GM12878 (cell line): ENCODE measurements at regions not wholly inside any gene's neighbourhood (a gene's known extent, or its start where the extent isn't known, plus 50 kb on each side); places are given as distances from the start of the nearest gene placed in this dataset.

Experiments
- ATAC-seq: fragments of 200-7000 bp; cut with Tn5 transposase; 3 replicates; pipeline ENCODE4 v1.9.1; 2020; ENCODE audit warnings: mild to moderate bottlenecking, moderate library complexity
- BruUV-seq: library from RNA; stranded (reverse); fragments of 400-500 nt; replicated peaks from 2 replicates; lab custom pipeline; 2021; lab: Mats Ljungman, UMichigan
- CTCF ChIA-PET: fragments of 300-600 bp; sonication (Branson Sonifier 250); formaldehyde crosslinking; extraction: SDS; loops from one replicate; lab custom pipeline; 2021; ENCODE audit warnings: inconsistent platforms; lab: Yijun Ruan, JAX
- POLR2A ChIA-PET: fragments of 350-600 bp; formaldehyde crosslinking; extraction: SDS; loops from one replicate; lab custom pipeline; 2021; ENCODE audit warnings: inconsistent platforms; lab: Charles Lee
- RAD21 ChIA-PET: fragments of 300-600 bp; sonication (Branson Sonifier 250); formaldehyde crosslinking; loops from one replicate; lab custom pipeline; 2023; ENCODE audit warnings: antibody characterized with exemption; ENCODE audit not compliant: unreplicated experiment; lab: Charles Lee
- SMC1A ChIA-PET: fragments of 300-600 bp; sonication (Branson Sonifier 250); formaldehyde crosslinking; loops from one replicate; lab custom pipeline; 2023; ENCODE audit not compliant: unreplicated experiment, uncharacterized antibody; lab: Charles Lee
- DNase-seq: peaks from one replicate; pipeline ENCODE4 v3.0.0-alpha.2; 2011; ENCODE audit warnings: low read depth, low spot score
- FAIRE-seq: peaks from 3 replicates; lab custom pipeline; 2011; peaks lifted over from hg19 to GRCh38; lab: Jason Lieb, UNC
- H2AFZ ChIP-seq: 2 replicates; pipeline ENCODE4 v1.6.0; 2011; ENCODE audit warnings: low read depth, low read length, control low read depth; ENCODE audit not compliant: control insufficient read depth
- H3K27ac ChIP-seq: 2 replicates; pipeline ENCODE4 v1.5.1; 2011; ENCODE audit warnings: control low read depth; ENCODE audit not compliant: control insufficient read depth, insufficient read depth
- H3K27me3 ChIP-seq, 2 experiments: replicated peaks in 1 of 2; 2 replicates each; pipeline versions ENCODE4 v1.6.0 to v1.6.1; 2011; ENCODE audit warnings: low read length in 1 of 2; ENCODE audit not compliant: control insufficient read depth in 2 of 2, insufficient read depth in 2 of 2
- H3K36me3 ChIP-seq, 2 experiments: 2 replicates each; pipeline ENCODE4 v1.5.1; 2011; ENCODE audit warnings: low read length in 1 of 2; ENCODE audit not compliant: control insufficient read depth in 2 of 2, insufficient read depth in 2 of 2
- H3K4me1 ChIP-seq: 2 replicates; pipeline ENCODE4 v1.6.1; 2011; ENCODE audit warnings: mild to moderate bottlenecking, low read length, moderate library complexity, mixed read lengths; ENCODE audit not compliant: control insufficient read depth, insufficient read depth
- H3K4me2 ChIP-seq: 2 replicates; pipeline ENCODE4 v1.6.0; 2011; ENCODE audit warnings: control low read depth; ENCODE audit not compliant: control insufficient read depth, insufficient read depth
- H3K4me3 ChIP-seq: fragments of 200-600 bp; sonication (generic); 2 replicates; pipeline ENCODE4 v1.5.1; 2016
- H3K79me2 ChIP-seq: 2 replicates; pipeline ENCODE4 v1.6.0; 2011; ENCODE audit warnings: low read length; ENCODE audit not compliant: control insufficient read depth, insufficient read depth
- H3K9ac ChIP-seq: 2 replicates; pipeline ENCODE4 v1.8.0; 2011; ENCODE audit warnings: low read length, control low read depth, mixed read lengths; ENCODE audit not compliant: control insufficient read depth, insufficient read depth
- H3K9me3 ChIP-seq: replicated peaks from 3 replicates; pipeline ENCODE4 v1.5.1; 2011; ENCODE audit warnings: mild to moderate bottlenecking, low read length; ENCODE audit not compliant: control insufficient read depth, insufficient read depth
- H4K20me1 ChIP-seq: 2 replicates; pipeline ENCODE4 v1.6.0; 2011; ENCODE audit not compliant: control insufficient read depth, insufficient read depth
- BMI1 ChIP-seq: fragments of 450-650 bp; IDR thresholded peaks from 2 replicates; pipeline ENCODE4 v1.6.1; 2016; ENCODE audit warnings: mild to moderate bottlenecking, moderate library complexity, borderline replicate concordance
- FOXM1 ChIP-seq: IDR thresholded peaks from 2 replicates; pipeline ENCODE4 v1.6.1; 2012; ENCODE audit warnings: low read depth, mild to moderate bottlenecking, inconsistent platforms, low read length, moderate library complexity
- HDAC6 ChIP-seq: fragments of 200-600 bp; sonication (generic); IDR thresholded peaks from one replicate; pipeline ENCODE4 v1.8.0; 2017; ENCODE audit warnings: antibody characterized with exemption; ENCODE audit not compliant: unreplicated experiment
- IKZF1 ChIP-seq: fragments of 450-650 bp; conservative IDR thresholded peaks from 2 replicates; pipeline ENCODE4 v1.6.1; 2017; ENCODE audit warnings: antibody characterized with exemption, mild to moderate bottlenecking
- IKZF2 ChIP-seq, 2 experiments: fragments of 450-650 bp; IDR thresholded peaks; 2 replicates each; pipeline ENCODE4 v1.6.1; 2017; ENCODE audit warnings: mild to moderate bottlenecking in 2 of 2, moderate library complexity in 2 of 2
- PKNOX1 ChIP-seq: fragments of 450-650 bp; IDR thresholded peaks from 2 replicates; pipeline ENCODE4 v1.6.1; 2016; ENCODE audit warnings: mild to moderate bottlenecking
- PML ChIP-seq: IDR thresholded peaks from 2 replicates; pipeline ENCODE4 v1.6.1; 2012; ENCODE audit warnings: low read length, inconsistent platforms
- POLR2A ChIP-seq: IDR thresholded peaks from 2 replicates; pipeline ENCODE4 v1.6.1; 2011; ENCODE audit warnings: low read depth, mild to moderate bottlenecking, low read length
- RAD21 ChIP-seq: IDR thresholded peaks from 2 replicates; pipeline ENCODE4 v1.6.1; 2011; ENCODE audit warnings: mild to moderate bottlenecking, low read depth, low read length, moderate library complexity; ENCODE audit not compliant: insufficient read depth
- RELB ChIP-seq: fragments of 450-650 bp; IDR thresholded peaks from 2 replicates; pipeline ENCODE4 v1.6.1; 2017; ENCODE audit warnings: low read depth, mild to moderate bottlenecking, moderate library complexity
- SRF ChIP-seq, 2 experiments: IDR thresholded peaks; 2 replicates each; pipeline ENCODE4 v1.6.1; 2011; ENCODE audit warnings: low read depth in 2 of 2, low read length in 2 of 2, mild to moderate bottlenecking in 1 of 2, moderate library complexity in 1 of 2
- TCF12 ChIP-seq: IDR thresholded peaks from 2 replicates; pipeline ENCODE4 v1.6.1; 2011; ENCODE audit warnings: low read depth, mild to moderate bottlenecking, low read length
- ZNF24 ChIP-seq: fragments of 450-650 bp; IDR thresholded peaks from 2 replicates; pipeline ENCODE4 v1.6.1; 2017; ENCODE audit warnings: antibody characterized with exemption, mild to moderate bottlenecking
- WGBS: methylation state at CpG from one replicate; pipeline ENCODE4 v1.1.6; 2016; ENCODE audit warnings: low lambda C conversion rate; ENCODE audit not compliant: insufficient replicate concordance, insufficient coverage; ENCODE audit errors: missing lambda C conversion rate; 5-methylcytosine and 5-hydroxymethylcytosine counted together
- in situ Hi-C: fragments of 300-500 bp; cut with MboI; formaldehyde crosslinking; loops from 9 replicates; pipeline ENCODE4 v1.14.3; 2018; ENCODE audit warnings: mixed read lengths
- intact Hi-C: fragments of 100-400 bp; cut with micrococcal nuclease; formaldehyde crosslinking; loops from one replicate; pipeline ENCODE4 v1.14.2; 2022; ENCODE audit not compliant: unreplicated experiment

- H3K27me3 ChIP-seq = no peaks in the 10 kb centered on the region
- H3K9me3 ChIP-seq = no peaks in the 10 kb centered on the region
- RAD21 ChIA-PET = interaction anchor here (0.5 to 2.0 kb wide), 2 partner anchors 185 to 288 kb away, joined by 3 to 9 read pairs; no protein-coding TSS in a partner anchor
- WGBS = 33% methylated on average over 2 of the region's 2 CpGs
- no peaks in the 10 kb centered on the region for H3K36me3 ChIP-seq
- H3K4me3 ChIP-seq = no peak overlapping the region
- SMC1A ChIA-PET = interaction anchor here (0.5 to 2.3 kb wide), 9 partner anchors 10 to 373 kb away, joined by 3 to 8 read pairs (median 3); partner anchors contain the start of gene SLC44A1
- in situ Hi-C loops = loop anchor here (5.0 kb wide), 1 partner anchor 51 kb away; no protein-coding TSS in a partner anchor
- POLR2A ChIA-PET = no interaction called here
- no peak overlapping the region for H2AFZ ChIP-seq
- no TSS peak for BruUV-seq
- no peak overlapping the region for H3K9ac ChIP-seq
- H3K4me1 ChIP-seq = no peaks in the 10 kb centered on the region
- CTCF ChIA-PET = interaction anchor here (0.8 to 5.8 kb wide), 2 partner anchors 8 to 287 kb away, joined by 4 to 35 read pairs; no protein-coding TSS in a partner anchor
- no peaks in the 10 kb centered on the region for H4K20me1 ChIP-seq
- TF ChIP-seq PKNOX1 (peak; percentile 54; the same call in 1 of the 2 replicates), PML (no peak), IKZF2 (IDR thresholded peaks at IDR 0.05) (peak; percentile 16 to 34; a peak in 1 of 4 replicates), RAD21 (peak; percentile 24; the same call in 1 of the 2 replicates), IKZF1 (0 out of 2 replicates have a peak, but pooled peaks have one; percentile 31), ZNF24 (no peak), HDAC6 (no peak), POLR2A (no peak), RELB (0 out of 2 replicates have a peak, but pooled peaks have one; percentile 35), TCF12 (no peak), FOXM1 (no peak), SRF (IDR thresholded peaks at IDR 0.05; ENCODE audit: low read depth in 2 of 2, low read length in 2 of 2) (no peak), BMI1 (peak; percentile 23; the same call in 1 of the 2 replicates)
- no peaks in the 10 kb centered on the region for H3K79me2 ChIP-seq
- H3K27ac ChIP-seq = no peak overlapping the region
- ATAC-seq = peak; percentile 93
- no peak for FAIRE-seq
- no peak overlapping the region for H3K4me2 ChIP-seq
- no peak for DNase-seq
- intact Hi-C loops = no loop called here
Measured at GRCh38 chr9:105150991-105151685, 93.3 kb upstream of the SLC44A1 start.
